ENCODE measurements at regions not wholly inside any gene's neighbourhood (a gene's known extent, or its start where the extent isn't known, plus 50 kb on each side); places are given as distances from the start of the nearest gene placed in this dataset.
"Not testable (repeated sequence)": the region's sequence is repeated elsewhere in the genome, so short reads cannot be mapped to it uniquely, and the experiment has no call there.

DNA sequence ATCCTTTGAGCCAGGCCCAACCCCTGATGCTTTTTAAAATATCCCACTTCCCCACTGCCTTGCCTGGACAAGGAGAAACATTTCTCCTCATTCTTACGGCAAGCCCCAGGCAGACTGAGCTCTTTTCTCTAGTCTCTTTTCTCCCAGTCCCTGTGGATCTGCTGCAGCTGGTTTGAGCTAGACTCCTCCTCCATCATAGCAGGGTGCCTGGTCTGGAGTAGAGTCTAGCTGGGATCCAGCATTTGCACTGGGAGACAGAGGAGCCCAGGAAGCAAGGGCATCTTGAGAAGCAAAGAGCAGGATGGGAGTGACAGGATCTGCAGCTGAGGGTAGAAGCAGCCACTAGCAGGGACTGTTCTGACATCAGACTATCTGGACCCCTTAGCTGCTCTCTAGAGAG is 562.3 kb upstream of the COBL start:
- Histone ChIP-seq H3K4me3 (ENCODE audit: low read depth, low read length) (no peak overlapping the region), H3K27ac (no peak overlapping the region), H3K36me3 (replicated peaks) (no peaks in the 10 kb centered on the region), H3K27me3 (replicated peaks) (no peaks in the 10 kb centered on the region)
- in situ Hi-C loops (cut with HindIII; ENCODE audit: low pct_ligation_motif_present, low sequenced_read_pairs) = no loop called here
- TF ChIP-seq, protein P1, sequence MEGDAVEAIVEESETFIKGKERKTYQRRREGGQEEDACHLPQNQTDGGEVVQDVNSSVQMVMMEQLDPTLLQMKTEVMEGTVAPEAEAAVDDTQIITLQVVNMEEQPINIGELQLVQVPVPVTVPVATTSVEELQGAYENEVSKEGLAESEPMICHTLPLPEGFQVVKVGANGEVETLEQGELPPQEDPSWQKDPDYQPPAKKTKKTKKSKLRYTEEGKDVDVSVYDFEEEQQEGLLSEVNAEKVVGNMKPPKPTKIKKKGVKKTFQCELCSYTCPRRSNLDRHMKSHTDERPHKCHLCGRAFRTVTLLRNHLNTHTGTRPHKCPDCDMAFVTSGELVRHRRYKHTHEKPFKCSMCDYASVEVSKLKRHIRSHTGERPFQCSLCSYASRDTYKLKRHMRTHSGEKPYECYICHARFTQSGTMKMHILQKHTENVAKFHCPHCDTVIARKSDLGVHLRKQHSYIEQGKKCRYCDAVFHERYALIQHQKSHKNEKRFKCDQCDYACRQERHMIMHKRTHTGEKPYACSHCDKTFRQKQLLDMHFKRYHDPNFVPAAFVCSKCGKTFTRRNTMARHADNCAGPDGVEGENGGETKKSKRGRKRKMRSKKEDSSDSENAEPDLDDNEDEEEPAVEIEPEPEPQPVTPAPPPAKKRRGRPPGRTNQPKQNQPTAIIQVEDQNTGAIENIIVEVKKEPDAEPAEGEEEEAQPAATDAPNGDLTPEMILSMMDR (IDR thresholded peaks at IDR 0.05; ENCODE audit: low read depth, low read length, missing control alignments) = no peak
- no peak for DNase-seq

DNA sequence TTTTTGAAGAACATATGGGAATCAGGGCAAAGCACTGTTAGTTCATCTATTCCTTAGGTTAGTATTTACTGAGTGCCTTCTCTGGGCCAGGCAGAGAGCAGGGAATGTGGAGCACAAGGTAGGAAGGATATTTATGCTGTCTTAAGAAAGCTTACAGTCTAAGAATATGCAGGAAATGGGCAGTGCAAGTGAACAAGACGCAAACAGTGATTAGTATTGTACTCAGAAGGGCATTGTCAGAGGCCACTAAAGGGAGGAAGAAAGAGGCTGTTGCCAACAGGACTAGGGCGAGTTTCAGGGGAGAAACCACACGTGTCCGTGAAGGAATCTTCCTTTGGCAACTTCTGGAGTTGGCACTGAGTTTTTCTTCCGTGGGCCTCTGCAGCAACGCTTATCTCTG is 552.8 kb upstream of the COBL start:
- DNase-seq = no peak
- Histone ChIP-seq H3K27ac (no peak overlapping the region), H3K27me3 (replicated peaks) (no peaks in the 10 kb centered on the region), H3K4me3 (ENCODE audit: low read depth, low read length) (no peak overlapping the region), H3K36me3 (replicated peaks) (no peaks in the 10 kb centered on the region)
- in situ Hi-C loops (cut with HindIII; ENCODE audit: low pct_ligation_motif_present, low sequenced_read_pairs) = no loop called here
- TF ChIP-seq, protein P1 (IDR thresholded peaks at IDR 0.05; ENCODE audit: low read depth, low read length, missing control alignments) = no peak

DNA sequence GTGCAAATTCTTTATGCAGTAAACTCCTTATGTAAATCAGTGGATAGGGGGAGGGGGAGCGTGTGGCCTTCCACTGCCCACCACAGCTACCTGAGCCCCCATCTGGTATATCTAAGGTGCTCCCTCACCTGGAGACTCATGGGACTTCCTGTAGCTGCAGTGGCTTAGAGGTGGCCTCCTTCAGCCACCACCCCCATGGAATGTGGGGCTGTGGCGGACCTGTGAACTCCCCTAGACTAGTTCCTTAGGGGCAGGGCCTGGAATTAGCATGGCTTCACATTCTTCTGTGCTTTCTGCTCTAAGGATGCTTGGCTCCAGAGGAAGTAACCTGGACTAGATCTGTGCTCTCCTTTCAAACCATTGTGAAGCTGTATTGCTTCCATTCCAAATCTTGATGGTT is 550.5 kb upstream of the COBL start:
- in situ Hi-C loops (cut with HindIII; ENCODE audit: low pct_ligation_motif_present, low sequenced_read_pairs) = no loop called here
- no peak overlapping the region for H3K27ac ChIP-seq
- H3K4me3 ChIP-seq (ENCODE audit: low read depth, low read length) = no peak overlapping the region

GRCh38 chr7:51860305-51860704 is 543.7 kb upstream of the COBL start:
- H3K27ac ChIP-seq = no peak overlapping the region
- no peak overlapping the region for H3K4me3 ChIP-seq (ENCODE audit: low read depth, low read length)
- DNase-seq = no peak
- H3K36me3 ChIP-seq (replicated peaks) = no peaks in the 10 kb centered on the region
- in situ Hi-C loops (cut with HindIII; ENCODE audit: low pct_ligation_motif_present, low sequenced_read_pairs) = no loop called here
- TF ChIP-seq, protein P1 (IDR thresholded peaks at IDR 0.05; ENCODE audit: low read depth, low read length, missing control alignments) = no peak
- H3K27me3 ChIP-seq (replicated peaks) = no peaks in the 10 kb centered on the region

More for the DNA sequence above, 550.5 kb upstream of the COBL start:
- DNase-seq = no peak
- no peaks in the 10 kb centered on the region for H3K27me3 ChIP-seq (replicated peaks)
- no peaks in the 10 kb centered on the region for H3K36me3 ChIP-seq (replicated peaks)
- TF ChIP-seq, protein P1 (IDR thresholded peaks at IDR 0.05; ENCODE audit: low read depth, low read length, missing control alignments) = no peak

DNA sequence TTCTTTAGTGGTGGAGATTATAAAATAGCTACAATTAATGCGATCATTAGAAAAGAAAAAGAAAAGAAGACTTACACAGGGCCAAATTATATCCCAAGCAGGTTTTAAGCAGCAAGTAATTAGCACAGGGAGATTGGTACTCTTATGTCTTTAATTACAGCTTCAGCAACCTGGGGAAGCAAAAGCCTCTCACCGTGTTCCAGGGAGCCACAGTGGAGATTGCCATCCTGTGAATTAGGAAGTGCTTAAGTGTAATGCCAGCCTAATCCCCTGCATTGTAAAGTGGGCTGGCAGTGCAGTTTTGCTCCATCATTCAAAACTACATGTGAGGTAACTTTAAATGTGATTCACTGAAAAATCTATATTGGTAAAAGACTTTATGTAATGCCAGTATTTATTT is 533.5 kb upstream of the COBL start:
- DNase-seq = no peak
- Histone ChIP-seq H3K27ac (no peak overlapping the region), H3K4me3 (ENCODE audit: low read depth, low read length) (no peak overlapping the region), H3K27me3 (replicated peaks) (no peaks in the 10 kb centered on the region), H3K36me3 (replicated peaks) (no peaks in the 10 kb centered on the region)
- TF ChIP-seq, protein P1 (IDR thresholded peaks at IDR 0.05; ENCODE audit: low read depth, low read length, missing control alignments) = no peak
- in situ Hi-C loops (cut with HindIII; ENCODE audit: low pct_ligation_motif_present, low sequenced_read_pairs) = no loop called here

DNA sequence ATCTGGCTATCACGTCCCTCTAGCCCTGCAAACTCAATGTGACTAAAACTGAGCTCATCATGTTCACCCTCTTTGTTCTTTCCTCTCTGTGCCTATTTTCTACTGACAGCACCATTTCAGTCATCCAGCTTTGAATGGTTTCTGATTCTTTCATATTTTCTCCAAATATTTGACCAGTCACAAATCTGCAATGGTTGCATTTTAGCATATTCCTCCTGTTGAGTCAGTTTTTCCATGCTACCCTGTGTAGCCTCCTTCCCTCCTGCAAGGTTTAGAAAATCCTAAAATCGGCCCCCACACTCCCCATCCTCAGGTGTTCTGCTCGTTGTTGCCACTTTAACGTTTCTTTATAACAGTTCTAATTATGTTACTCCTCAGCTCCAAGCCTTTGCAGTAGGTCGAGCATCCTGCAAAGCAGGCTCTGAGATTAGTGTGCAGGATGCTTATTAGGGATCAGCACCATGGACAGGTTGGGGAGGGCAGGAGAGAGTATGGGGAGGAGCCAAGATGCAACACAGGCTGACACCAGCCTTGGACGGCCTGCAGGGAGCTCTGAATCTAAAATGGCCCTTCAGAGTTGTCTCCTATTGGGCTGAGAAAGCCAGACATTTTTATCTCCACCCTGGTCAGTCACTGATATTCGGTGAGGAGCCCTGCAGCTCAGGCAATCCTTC is 531.0 kb upstream of the COBL start:
- TF ChIP-seq, protein P1 (IDR thresholded peaks at IDR 0.05; ENCODE audit: low read depth, low read length, missing control alignments) = no peak
- in situ Hi-C loops (cut with HindIII; ENCODE audit: low pct_ligation_motif_present, low sequenced_read_pairs) = no loop called here

DNA sequence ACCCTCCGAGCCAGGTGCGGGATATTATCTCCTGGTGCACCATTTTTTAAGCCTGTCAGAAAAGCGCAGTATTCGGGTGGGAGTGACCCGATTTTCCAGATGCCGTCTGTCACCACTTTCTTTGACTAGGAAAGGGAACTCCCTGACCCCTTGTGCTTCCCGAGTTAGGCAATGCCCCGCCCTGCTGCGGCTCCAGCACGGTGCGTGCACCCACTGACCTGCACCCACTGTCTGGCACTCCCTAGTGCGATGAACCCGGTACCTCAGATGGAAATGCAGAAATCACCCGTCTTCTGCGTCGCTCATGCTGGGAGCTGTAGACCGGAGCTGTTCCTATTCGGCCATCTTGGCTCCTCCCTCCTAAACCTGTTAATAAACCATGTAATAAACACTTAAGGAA is 522.5 kb upstream of the COBL start:
- H3K36me3 ChIP-seq (replicated peaks); H3K4me3 ChIP-seq (ENCODE audit: low read depth, low read length); in situ Hi-C loops (cut with HindIII; ENCODE audit: low pct_ligation_motif_present, low sequenced_read_pairs); DNase-seq; H3K27ac ChIP-seq; H3K27me3 ChIP-seq (replicated peaks): not testable (repeated sequence)

More for the DNA sequence above, 531.0 kb upstream of the COBL start:
- Histone ChIP-seq H3K27me3 (replicated peaks) (no peaks in the 10 kb centered on the region), H3K36me3 (replicated peaks) (no peaks in the 10 kb centered on the region), H3K27ac (no peak overlapping the region), H3K4me3 (ENCODE audit: low read depth, low read length) (no peak overlapping the region)
- no peak for DNase-seq

All from brain microvascular endothelial cell (primary cell).